PC-3 (cell line): ENCODE measurements at regions not wholly inside any gene's neighbourhood (a gene's known extent, or its start where the extent isn't known, plus 50 kb on each side); places are given as distances from the start of the nearest gene placed in this dataset.

Experiments used
- ATAC-seq: fragments of 200-7000 bp; cut with Tn5 transposase; 2 replicates; pipeline ENCODE4 v1.9.1; 2020; ENCODE audit warnings: mild to moderate bottlenecking, moderate library complexity
- BruUV-seq: library from RNA; stranded (reverse); fragments of 400-500 nt; replicated peaks from 2 replicates; lab custom pipeline; 2021; lab: Mats Ljungman, UMichigan
- CTCF ChIA-PET: fragments of 300-600 bp; sonication (Branson Sonifier 250); formaldehyde crosslinking; loops from one replicate; lab custom pipeline; 2022; ENCODE audit warnings: antibody characterized with exemption; lab: Charles Lee
- POLR2A ChIA-PET: fragments of 300-600 bp; sonication (Branson Sonifier 250); formaldehyde crosslinking; loops from one replicate; lab custom pipeline; 2022; ENCODE audit warnings: antibody characterized with exemption; ENCODE audit not compliant: unreplicated experiment; lab: Charles Lee
- DNase-seq: peaks from one replicate; pipeline ENCODE4 v3.0.0-alpha.2; 2015
- H2AFZ ChIP-seq: fragments of 300-600 bp; sonication (generic); 2 replicates; pipeline ENCODE4 v1.6.0; 2016; ENCODE audit warnings: antibody characterized with exemption, low read length
- H3F3A ChIP-seq: fragments of 300-600 bp; sonication (generic); one replicate; pipeline ENCODE4 v1.6.0; 2017; ENCODE audit warnings: antibody characterized with exemption, low read length, control low read depth, mild to moderate bottlenecking; ENCODE audit not compliant: unreplicated experiment
- H3K27ac ChIP-seq: fragments of 300-600 bp; sonication (generic); 2 replicates; pipeline ENCODE4 v1.5.1; 2016; ENCODE audit warnings: mild to moderate bottlenecking, low read length
- H3K27me3 ChIP-seq: fragments of 300-600 bp; sonication (generic); 2 replicates; pipeline ENCODE4 v1.6.1; 2016; ENCODE audit warnings: low read length, mixed read lengths
- H3K36me3 ChIP-seq: fragments of 300-600 bp; sonication (generic); 2 replicates; pipeline ENCODE4 v1.6.1; 2016; ENCODE audit warnings: low read depth, mixed run types, low read length, mixed read lengths
- H3K4me1 ChIP-seq: fragments of 300-600 bp; sonication (generic); 2 replicates; pipeline ENCODE4 v1.5.1; 2016; ENCODE audit warnings: low read length; ENCODE audit not compliant: insufficient read depth
- H3K4me2 ChIP-seq: fragments of 300-600 bp; sonication (generic); 2 replicates; pipeline ENCODE4 v1.6.0; 2016; ENCODE audit warnings: low read length
- H3K4me3 ChIP-seq: fragments of 300-600 bp; sonication (generic); 2 replicates; pipeline ENCODE4 v1.5.1; 2016; ENCODE audit warnings: mild to moderate bottlenecking, low read length, mixed read lengths
- H3K79me2 ChIP-seq: fragments of 300-600 bp; sonication (generic); 2 replicates; pipeline ENCODE4 v1.6.1; 2017; ENCODE audit warnings: low read length, mixed read lengths
- H3K9ac ChIP-seq: fragments of 300-600 bp; sonication (generic); 2 replicates; pipeline ENCODE4 v1.6.0; 2016; ENCODE audit warnings: mild to moderate bottlenecking, low read length
- H3K9me2 ChIP-seq: fragments of 300-600 bp; sonication (generic); replicated peaks from 2 replicates; pipeline ENCODE4 v1.6.1; 2016; ENCODE audit warnings: mixed run types, low read length, mixed read lengths
- H3K9me3 ChIP-seq: fragments of 300-600 bp; sonication (generic); 2 replicates; pipeline ENCODE4 v1.6.1; 2016; ENCODE audit warnings: low read length, mixed read lengths
- H4K20me1 ChIP-seq: fragments of 300-600 bp; sonication (generic); 2 replicates; pipeline ENCODE4 v1.6.1; 2016; ENCODE audit warnings: low read length, mixed read lengths
- EZH2 ChIP-seq: fragments of 300-600 bp; sonication (generic); IDR thresholded peaks from one replicate; pipeline ENCODE4 v1.6.1; 2017; ENCODE audit warnings: antibody characterized with exemption, mild to moderate bottlenecking, low read length; ENCODE audit not compliant: unreplicated experiment
- EZH2phosphoT487 ChIP-seq: fragments of 300-600 bp; sonication (generic); IDR thresholded peaks from 2 replicates; pipeline ENCODE4 v1.6.1; 2018; ENCODE audit warnings: mild to moderate bottlenecking, antibody characterized with exemption, low read length, borderline replicate concordance
- intact Hi-C: fragments of 100-400 bp; cut with micrococcal nuclease; formaldehyde crosslinking; loops from 2 replicates; pipeline ENCODE4 v1.9.0; 2023
- TF ChIP-seq, protein P1 (sequence below): fragments of 300-600 bp; sonication (generic); conservative IDR thresholded peaks from 2 replicates; pipeline ENCODE4 v1.5.1; 2017; ENCODE audit warnings: antibody characterized with exemption, low read depth, mild to moderate bottlenecking, low read length

DNA sequence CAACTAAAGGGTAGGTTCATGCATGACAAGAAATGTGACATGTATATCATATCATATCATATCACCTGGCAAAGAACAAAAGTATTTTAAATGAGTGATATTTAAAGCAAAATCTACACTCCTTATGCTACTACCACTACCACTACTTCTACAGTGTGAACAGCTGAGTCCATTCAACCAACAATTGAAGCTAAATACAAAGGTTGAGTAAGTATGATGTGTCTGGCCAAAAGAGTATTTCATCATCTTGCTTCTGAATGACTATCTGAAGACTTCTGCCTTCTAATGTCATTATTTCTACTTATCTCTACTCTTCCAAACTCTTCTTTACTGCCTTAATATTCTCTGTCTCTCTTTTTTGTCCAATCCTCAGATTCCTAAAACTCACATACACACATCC, 292.6 kb upstream of the CAND1 start:
- Histone ChIP-seq H3K9me3 (no peaks in the 10 kb centered on the region), H3K4me3 (no peak overlapping the region), H3K9ac (no peak overlapping the region), H3K4me1 (no peaks in the 10 kb centered on the region), H3K4me2 (no peak overlapping the region), H3K79me2 (no peaks in the 10 kb centered on the region), H3K27ac (no peak overlapping the region), H4K20me1 (no peaks in the 10 kb centered on the region), H3K27me3 (no peaks in the 10 kb centered on the region), H3K36me3 (no peaks in the 10 kb centered on the region), H3F3A (no peaks in the 10 kb centered on the region), H3K9me2 (no peaks in the 10 kb centered on the region), H2AFZ (no peak overlapping the region)
- DNase-seq: peak; percentile 30
- intact Hi-C loops: no loop called here
- ChIA-PET CTCF (no interaction called here), POLR2A (no interaction called here)
- TF ChIP-seq EZH2 (no peak), EZH2phosphoT487 (no peak)
- TF ChIP-seq, protein P1, sequence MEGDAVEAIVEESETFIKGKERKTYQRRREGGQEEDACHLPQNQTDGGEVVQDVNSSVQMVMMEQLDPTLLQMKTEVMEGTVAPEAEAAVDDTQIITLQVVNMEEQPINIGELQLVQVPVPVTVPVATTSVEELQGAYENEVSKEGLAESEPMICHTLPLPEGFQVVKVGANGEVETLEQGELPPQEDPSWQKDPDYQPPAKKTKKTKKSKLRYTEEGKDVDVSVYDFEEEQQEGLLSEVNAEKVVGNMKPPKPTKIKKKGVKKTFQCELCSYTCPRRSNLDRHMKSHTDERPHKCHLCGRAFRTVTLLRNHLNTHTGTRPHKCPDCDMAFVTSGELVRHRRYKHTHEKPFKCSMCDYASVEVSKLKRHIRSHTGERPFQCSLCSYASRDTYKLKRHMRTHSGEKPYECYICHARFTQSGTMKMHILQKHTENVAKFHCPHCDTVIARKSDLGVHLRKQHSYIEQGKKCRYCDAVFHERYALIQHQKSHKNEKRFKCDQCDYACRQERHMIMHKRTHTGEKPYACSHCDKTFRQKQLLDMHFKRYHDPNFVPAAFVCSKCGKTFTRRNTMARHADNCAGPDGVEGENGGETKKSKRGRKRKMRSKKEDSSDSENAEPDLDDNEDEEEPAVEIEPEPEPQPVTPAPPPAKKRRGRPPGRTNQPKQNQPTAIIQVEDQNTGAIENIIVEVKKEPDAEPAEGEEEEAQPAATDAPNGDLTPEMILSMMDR: no peak
- BruUV-seq: no TSS peak
- ATAC-seq: no peak

DNA sequence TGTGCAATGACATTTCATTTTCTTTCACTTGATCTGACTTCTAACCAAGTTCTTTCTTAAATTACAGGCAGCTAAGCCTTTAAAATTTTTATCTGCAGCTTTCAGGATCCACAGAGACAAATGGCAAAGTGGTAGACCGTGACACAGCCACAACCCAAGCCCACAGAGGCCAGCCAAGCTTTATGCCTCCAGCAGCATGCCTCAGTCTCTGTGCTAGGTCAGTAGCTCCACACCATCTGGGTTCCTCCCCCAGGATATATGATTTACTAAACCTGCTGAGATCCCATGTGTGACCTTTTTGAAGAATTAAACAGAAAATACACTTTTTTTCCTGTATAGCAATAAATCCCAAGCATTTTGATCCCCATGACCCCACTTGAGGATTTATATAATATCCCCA, 290.4 kb upstream of the CAND1 start:
- no peaks in the 10 kb centered on the region for H3K9me3 ChIP-seq
- DNase-seq (no peak), ATAC-seq (no peak)
- no TSS peak for BruUV-seq
- H3K4me2 ChIP-seq: no peak overlapping the region
- H4K20me1 ChIP-seq: no peaks in the 10 kb centered on the region
- H3K27me3 ChIP-seq: no peaks in the 10 kb centered on the region
- no peaks in the 10 kb centered on the region for H3F3A ChIP-seq
- 0 out of 2 replicates have a peak, but pooled peaks cover 3% of the 10 kb centered on the region for H3K9me2 ChIP-seq
- TF ChIP-seq EZH2phosphoT487 (no peak), EZH2 (no peak)
- TF ChIP-seq, protein P1: no peak
- H3K9ac ChIP-seq: no peak overlapping the region
- intact Hi-C loops: no loop called here
- H3K4me3 ChIP-seq: no peak overlapping the region
- H3K79me2 ChIP-seq: no peaks in the 10 kb centered on the region
- H3K4me1 ChIP-seq: no peaks in the 10 kb centered on the region
- H3K27ac ChIP-seq: no peak overlapping the region
- no peaks in the 10 kb centered on the region for H3K36me3 ChIP-seq
- no peak overlapping the region for H2AFZ ChIP-seq
- ChIA-PET CTCF (no interaction called here), POLR2A (no interaction called here)

DNA sequence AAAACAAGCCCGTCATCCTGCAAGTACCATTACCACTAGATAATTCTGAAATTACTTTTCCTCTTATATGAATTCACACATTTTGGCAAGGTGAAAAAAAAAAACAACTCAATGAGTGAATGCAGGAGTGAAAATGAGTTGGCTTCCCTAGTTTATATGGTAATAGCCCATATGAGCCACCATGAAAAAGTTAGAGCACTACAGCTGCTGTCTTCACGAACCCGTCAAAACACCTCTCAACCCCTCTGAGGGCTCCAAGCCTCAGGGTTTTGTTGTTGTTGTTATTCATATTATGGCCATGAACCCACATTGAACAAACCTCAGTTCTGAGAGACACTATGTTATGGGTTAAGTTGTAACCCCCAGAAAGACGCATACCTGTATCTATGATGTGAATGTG, 289.9 kb upstream of the CAND1 start:
- DNase-seq: no peak
- Histone ChIP-seq H3F3A (no peaks in the 10 kb centered on the region), H3K9me2 (0 out of 2 replicates have a peak, but pooled peaks cover 3% of the 10 kb centered on the region), H3K36me3 (no peaks in the 10 kb centered on the region), H3K4me1 (no peaks in the 10 kb centered on the region), H3K79me2 (no peaks in the 10 kb centered on the region), H3K27ac (no peak overlapping the region), H3K9ac (no peak overlapping the region), H4K20me1 (no peaks in the 10 kb centered on the region), H3K4me2 (no peak overlapping the region), H3K4me3 (no peak overlapping the region), H3K27me3 (no peaks in the 10 kb centered on the region), H2AFZ (no peak overlapping the region), H3K9me3 (no peaks in the 10 kb centered on the region)
- ATAC-seq: no peak
- ChIA-PET CTCF (no interaction called here), POLR2A (no interaction called here)
- TF ChIP-seq, protein P1: no peak
- TF ChIP-seq EZH2 (no peak), EZH2phosphoT487 (no peak)
- BruUV-seq: no TSS peak
- intact Hi-C loops: no loop called here
